IMR-90 (cell line): ENCODE measurements at regions not wholly inside any gene's neighbourhood (a gene's known extent, or its start where the extent isn't known, plus 50 kb on each side); places are given as distances from the start of the nearest gene placed in this dataset.

ENCODE experiments used
- ATAC-seq: fragments of 200-7000 bp; cut with Tn5 transposase; 2 replicates; pipeline ENCODE4 v1.9.1; 2020; ENCODE audit warnings: low read depth, mild to moderate bottlenecking, moderate library complexity
- BruUV-seq: library from RNA; stranded (reverse); fragments of 400-500 nt; replicated peaks from 2 replicates; lab custom pipeline; 2021; lab: Mats Ljungman, UMichigan
- CTCF ChIA-PET: fragments of 300-600 bp; formaldehyde crosslinking; extraction: SDS; loops from one replicate; lab custom pipeline; 2021; ENCODE audit warnings: antibody characterized with exemption; lab: Yijun Ruan, JAX
- POLR2A ChIA-PET: fragments of 300-600 bp; sonication (Branson Sonifier 250); formaldehyde crosslinking; loops from one replicate; lab custom pipeline; 2022; ENCODE audit warnings: antibody characterized with exemption; ENCODE audit not compliant: unreplicated experiment; lab: Charles Lee
- DNase-seq: peaks from one replicate; pipeline ENCODE4 v3.0.0; 2013
- H2AFZ ChIP-seq: replicated peaks from 2 replicates; pipeline ENCODE3; 2013; ENCODE audit warnings: low read length, mild to moderate bottlenecking; ENCODE audit not compliant: poor library complexity
- H2AK5ac ChIP-seq: 2 replicates; pipeline ENCODE4 v1.6.1; 2013; ENCODE audit warnings: low read depth, low read length, inconsistent platforms
- H2AK9ac ChIP-seq: replicated peaks from 2 replicates; pipeline ENCODE3; 2013; ENCODE audit warnings: mild to moderate bottlenecking, low read depth, low read length, moderate library complexity; ENCODE audit not compliant: poor library complexity
- H2BK120ac ChIP-seq: 2 replicates; pipeline ENCODE4 v1.6.1; 2013; ENCODE audit warnings: low read depth, low read length, inconsistent platforms
- H2BK15ac ChIP-seq: 3 replicates; pipeline ENCODE4 v1.6.1; 2013; ENCODE audit warnings: low read depth, low read length, inconsistent platforms
- H2BK20ac ChIP-seq: 2 replicates; pipeline ENCODE4 v1.6.1; 2013; ENCODE audit warnings: low read depth, mild to moderate bottlenecking, inconsistent platforms, low read length, moderate library complexity
- H2BK5ac ChIP-seq: 2 replicates; pipeline ENCODE4 v1.6.1; 2013; ENCODE audit warnings: mild to moderate bottlenecking, low read depth, low read length, inconsistent platforms; ENCODE audit not compliant: poor library complexity, severe bottlenecking
- H3K14ac ChIP-seq: replicated peaks from 2 replicates; pipeline ENCODE4 v1.6.1; 2013; ENCODE audit warnings: low read depth, low read length, inconsistent platforms
- H3K18ac ChIP-seq: 2 replicates; pipeline ENCODE4 v1.6.1; 2013; ENCODE audit warnings: low read depth, low read length, control low read depth
- H3K23ac ChIP-seq: 2 replicates; pipeline ENCODE4 v1.6.1; 2013; ENCODE audit warnings: low read depth, low read length, inconsistent platforms
- H3K27ac ChIP-seq: 2 replicates; pipeline ENCODE4 v1.5.1; 2013; ENCODE audit warnings: mild to moderate bottlenecking, control low read depth, low read length; ENCODE audit not compliant: insufficient read depth
- H3K27me3 ChIP-seq: 2 replicates; pipeline ENCODE4 v1.6.1; 2013; ENCODE audit warnings: low read length; ENCODE audit not compliant: control insufficient read depth, insufficient read depth
- H3K36me3 ChIP-seq: 2 replicates; pipeline ENCODE4 v1.6.1; 2013; ENCODE audit warnings: low read length, mixed read lengths; ENCODE audit not compliant: control insufficient read depth, insufficient read depth
- H3K4ac ChIP-seq: 2 replicates; pipeline ENCODE4 v1.6.1; 2013; ENCODE audit warnings: low read depth, low read length, inconsistent platforms
- H3K4me1 ChIP-seq: 2 replicates; pipeline ENCODE4 v1.6.1; 2013; ENCODE audit warnings: low read length, mixed read lengths; ENCODE audit not compliant: control insufficient read depth, insufficient read depth
- H3K4me2 ChIP-seq: 2 replicates; pipeline ENCODE4 v1.6.1; 2013; ENCODE audit warnings: low read depth, mild to moderate bottlenecking, control low read depth, low read length, moderate library complexity
- H3K4me3 ChIP-seq: 2 replicates; pipeline ENCODE4 v1.5.1; 2013; ENCODE audit warnings: low read depth, mild to moderate bottlenecking, control low read depth, low read length, moderate library complexity; ENCODE audit not compliant: insufficient read depth
- H3K56ac ChIP-seq: 2 replicates; pipeline ENCODE4 v1.6.1; 2013; ENCODE audit warnings: low read length, inconsistent platforms; ENCODE audit not compliant: insufficient read depth; ENCODE audit errors: extremely low read depth
- H3K79me1 ChIP-seq, 2 experiments: 2 replicates each; pipeline ENCODE4 v1.6.1; 2013; ENCODE audit warnings: low read length in 2 of 2, inconsistent platforms in 1 of 2, low read depth in 1 of 2
- H3K9ac ChIP-seq: 2 replicates; pipeline ENCODE4 v1.6.1; 2013; ENCODE audit warnings: low read depth, low read length, control low read depth
- H3K9me1 ChIP-seq: 2 replicates; pipeline ENCODE4 v1.6.1; 2013; ENCODE audit warnings: low read length, inconsistent platforms; ENCODE audit not compliant: insufficient read depth
- H3K9me3 ChIP-seq: 2 replicates; pipeline ENCODE4 v1.6.1; 2013; ENCODE audit warnings: low read length; ENCODE audit not compliant: control insufficient read depth, insufficient read depth
- H4K20me1 ChIP-seq: 2 replicates; pipeline ENCODE4 v1.6.1; 2013; ENCODE audit warnings: low read length, inconsistent platforms; ENCODE audit not compliant: insufficient read depth
- H4K5ac ChIP-seq: 2 replicates; pipeline ENCODE4 v1.6.1; 2013; ENCODE audit warnings: mild to moderate bottlenecking, low read depth, low read length, control low read depth
- H4K8ac ChIP-seq, 2 experiments: 2 replicates each; pipeline ENCODE4 v1.6.1; 2013; ENCODE audit warnings: low read depth in 2 of 2, low read length in 2 of 2, control low read depth in 1 of 2, inconsistent platforms in 1 of 2
- H4K91ac ChIP-seq: 2 replicates; pipeline ENCODE4 v1.6.1; 2013; ENCODE audit warnings: low read depth, low read length, inconsistent platforms; ENCODE audit not compliant: insufficient read depth
- CEBPB ChIP-seq: IDR thresholded peaks from 2 replicates; pipeline ENCODE4 v1.6.1; 2012; ENCODE audit warnings: low read depth, low read length, improper control_type of control experiment
- CHD1 ChIP-seq: IDR thresholded peaks from 2 replicates; pipeline ENCODE4 v1.6.1; 2012; ENCODE audit warnings: low read depth, low read length, improper control_type of control experiment
- FOS ChIP-seq: fragments of 150-350 bp; IDR thresholded peaks from 2 replicates; pipeline ENCODE4 v1.6.1; 2016; ENCODE audit warnings: low read depth, low read length
- MAZ ChIP-seq: IDR thresholded peaks from 2 replicates; pipeline ENCODE4 v1.6.1; 2012; ENCODE audit warnings: low read depth, mild to moderate bottlenecking, low read length, improper control_type of control experiment, moderate library complexity, borderline replicate concordance
- MXI1 ChIP-seq: IDR thresholded peaks from 2 replicates; pipeline ENCODE4 v1.6.1; 2012; ENCODE audit warnings: low read depth, mild to moderate bottlenecking, low read length, moderate library complexity, borderline replicate concordance
- NFE2L2 ChIP-seq: fragments of 150-350 bp; IDR thresholded peaks from 2 replicates; pipeline ENCODE4 v1.6.1; 2016; ENCODE audit warnings: low read depth, mild to moderate bottlenecking, low read length
- POLR2A ChIP-seq: IDR thresholded peaks from 2 replicates; pipeline ENCODE4 v1.6.1; 2012; ENCODE audit warnings: mild to moderate bottlenecking, low read depth, low read length
- RCOR1 ChIP-seq: IDR thresholded peaks from 2 replicates; pipeline ENCODE4 v1.6.1; 2012; ENCODE audit warnings: mild to moderate bottlenecking, low read length, improper control_type of control experiment; ENCODE audit not compliant: insufficient replicate concordance
- RFX5 ChIP-seq: IDR thresholded peaks from 2 replicates; pipeline ENCODE4 v1.8.0; 2012; ENCODE audit warnings: low read depth, mild to moderate bottlenecking, low read length, moderate library complexity
- SMC3 ChIP-seq: fragments of 150-350 bp; IDR thresholded peaks from 2 replicates; pipeline ENCODE4 v1.6.1; 2016; ENCODE audit warnings: low read depth, mild to moderate bottlenecking, antibody characterized with exemption, low read length, moderate library complexity
- WGBS, 2 experiments: methylation state at CpG; one replicate each; pipeline versions ENCODE4 v1.1.5 to v1.1.7; 2013; ENCODE audit warnings: missing lambda C conversion rate in 2 of 2; ENCODE audit not compliant: insufficient read length in 1 of 2; ENCODE audit errors: extremely low coverage in 2 of 2; 5-methylcytosine and 5-hydroxymethylcytosine counted together
- dilution Hi-C: fragments of 300-500 bp; cut with HindIII; formaldehyde crosslinking; loops from one replicate; pipeline ENCODE4 v1.14.3; 2018; ENCODE audit warnings: low sequenced_read_pairs; ENCODE audit not compliant: unreplicated experiment
- in situ Hi-C: fragments of 300-500 bp; cut with MboI; formaldehyde crosslinking; loops from 3 replicates; pipeline ENCODE4 v1.14.3; 2019; ENCODE audit warnings: low sequenced_read_pairs, inconsistent platforms, mixed read lengths
- intact Hi-C: fragments of 100-400 bp; cut with micrococcal nuclease; formaldehyde crosslinking; loops from 2 replicates; pipeline ENCODE4 v1.10.0; 2022
- TF ChIP-seq, protein P1 (sequence below): fragments of 150-350 bp; IDR thresholded peaks from 2 replicates; pipeline ENCODE4 v1.6.1; 2016; ENCODE audit warnings: low read depth, mild to moderate bottlenecking, low read length, moderate library complexity, borderline replicate concordance
- TF ChIP-seq, protein P2 (sequence below): fragments of 150-350 bp; IDR thresholded peaks from 2 replicates; pipeline ENCODE4 v1.6.1; 2017; ENCODE audit warnings: mild to moderate bottlenecking, antibody characterized with exemption, low read length, low read depth

DNA sequence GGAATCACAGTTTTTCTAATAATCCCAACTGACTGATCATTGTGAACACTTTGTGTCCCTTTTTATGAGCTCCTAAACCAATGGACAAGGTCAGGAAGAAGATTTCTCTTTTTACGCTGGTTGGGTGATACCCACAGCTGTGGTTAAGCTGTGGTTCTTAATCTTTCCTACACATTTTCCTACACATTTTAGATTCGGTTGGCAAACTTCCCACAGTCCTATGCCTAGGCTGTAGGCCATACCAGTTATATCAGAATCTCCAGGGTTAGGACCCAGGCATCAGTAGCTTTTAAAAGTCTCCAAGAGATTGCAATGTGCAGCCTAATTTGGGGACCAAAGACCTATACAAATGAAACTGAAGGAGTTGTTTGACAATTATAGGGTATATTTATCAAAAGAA, 203.0 kb downstream of the SP3 start:
- in situ Hi-C loops (no loop called here), dilution Hi-C loops (no loop called here), intact Hi-C loops (no loop called here)
- ChIA-PET POLR2A (no interaction called here), CTCF (interaction anchor here (1.2 kb wide), 1 partner anchor 14 kb away, joined by 3 read pairs; no protein-coding TSS in a partner anchor)
- no peak overlapping the region for H3K4me3 ChIP-seq
- no peak overlapping the region for H3K56ac ChIP-seq
- H4K20me1 ChIP-seq = no peaks in the 10 kb centered on the region
- no peak overlapping the region for H3K4me2 ChIP-seq
- no peak overlapping the region for H4K5ac ChIP-seq
- no peaks in the 10 kb centered on the region for H3K79me1 ChIP-seq
- H2BK15ac ChIP-seq = no peak overlapping the region
- H2BK20ac ChIP-seq = no peak overlapping the region
- H2AK9ac ChIP-seq = no peak overlapping the region
- BruUV-seq = no TSS peak
- no peaks in the 10 kb centered on the region for H3K36me3 ChIP-seq
- no peak overlapping the region for H2BK5ac ChIP-seq
- TF ChIP-seq FOS (no peak), SMC3 (no peak), RCOR1 (no peak), NFE2L2 (no peak), CEBPB (no peak), CHD1 (no peak), POLR2A (no peak), MXI1 (no peak), MAZ (no peak), RFX5 (no peak)
- TF ChIP-seq, protein P1, sequence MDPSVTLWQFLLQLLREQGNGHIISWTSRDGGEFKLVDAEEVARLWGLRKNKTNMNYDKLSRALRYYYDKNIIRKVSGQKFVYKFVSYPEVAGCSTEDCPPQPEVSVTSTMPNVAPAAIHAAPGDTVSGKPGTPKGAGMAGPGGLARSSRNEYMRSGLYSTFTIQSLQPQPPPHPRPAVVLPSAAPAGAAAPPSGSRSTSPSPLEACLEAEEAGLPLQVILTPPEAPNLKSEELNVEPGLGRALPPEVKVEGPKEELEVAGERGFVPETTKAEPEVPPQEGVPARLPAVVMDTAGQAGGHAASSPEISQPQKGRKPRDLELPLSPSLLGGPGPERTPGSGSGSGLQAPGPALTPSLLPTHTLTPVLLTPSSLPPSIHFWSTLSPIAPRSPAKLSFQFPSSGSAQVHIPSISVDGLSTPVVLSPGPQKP = no peak
- TF ChIP-seq, protein P2, sequence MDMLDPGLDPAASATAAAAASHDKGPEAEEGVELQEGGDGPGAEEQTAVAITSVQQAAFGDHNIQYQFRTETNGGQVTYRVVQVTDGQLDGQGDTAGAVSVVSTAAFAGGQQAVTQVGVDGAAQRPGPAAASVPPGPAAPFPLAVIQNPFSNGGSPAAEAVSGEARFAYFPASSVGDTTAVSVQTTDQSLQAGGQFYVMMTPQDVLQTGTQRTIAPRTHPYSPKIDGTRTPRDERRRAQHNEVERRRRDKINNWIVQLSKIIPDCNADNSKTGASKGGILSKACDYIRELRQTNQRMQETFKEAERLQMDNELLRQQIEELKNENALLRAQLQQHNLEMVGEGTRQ = no peak
- no peaks in the 10 kb centered on the region for H3K4me1 ChIP-seq
- H3K18ac ChIP-seq = no peak overlapping the region
- no peaks in the 10 kb centered on the region for H3K9me1 ChIP-seq
- ATAC-seq = no peak
- peaks cover 21% of the 10 kb centered on the region for H3K27me3 ChIP-seq
- H3K9ac ChIP-seq = no peak overlapping the region
- H2BK120ac ChIP-seq = no peak overlapping the region
- no peak overlapping the region for H3K4ac ChIP-seq
- no peak overlapping the region for H4K8ac ChIP-seq
- H4K91ac ChIP-seq = no peak overlapping the region
- no peak overlapping the region for H3K14ac ChIP-seq
- no peak for DNase-seq
- H3K23ac ChIP-seq = no peak overlapping the region
- no peak overlapping the region for H2AK5ac ChIP-seq
- no peak overlapping the region for H2AFZ ChIP-seq
- WGBS, 2 experiments = 0% methylated on average over 1 of the region's 2 CpGs; no CpG with 5 or more reads in 1 of the 2 experiments
- H3K9me3 ChIP-seq = no peaks in the 10 kb centered on the region
- no peak overlapping the region for H3K27ac ChIP-seq
